Kasumi-1 (cell line): ENCODE measurements at regions not wholly inside any gene's neighbourhood (a gene's known extent, or its start where the extent isn't known, plus 50 kb on each side); places are given as distances from the start of the nearest gene placed in this dataset.

ENCODE experiments used
- DNase-seq, 2 experiments: peaks; one replicate each; lab custom pipeline; 2025; lab: John Stamatoyannopoulos, UW

- peak; percentile 72 to 81 for DNase-seq
These were observed 57.3 kb upstream of the CCL1 start for GRCh38 chr17:34420254-34420766.

DNA sequence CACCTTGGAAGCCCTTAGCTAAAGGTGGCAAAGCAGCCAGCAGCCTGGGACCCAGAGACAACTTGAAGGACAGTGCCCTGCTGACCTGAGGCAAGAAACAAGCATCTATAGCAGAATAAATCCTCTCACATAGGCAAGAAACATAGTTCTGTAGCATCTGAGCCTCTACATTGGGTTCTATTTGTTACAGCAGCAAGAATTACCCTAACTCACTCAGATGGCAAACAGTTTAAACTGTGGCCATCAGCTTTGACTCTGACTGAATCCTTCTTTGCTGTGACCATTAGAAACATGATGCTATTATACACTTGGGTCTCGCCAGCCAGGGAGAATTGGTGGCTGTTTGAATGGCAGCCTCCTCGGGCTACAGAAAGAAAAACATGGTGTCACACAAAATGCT lies 53.1 kb upstream of the CCL1 start:
- no peak for DNase-seq

DNA sequence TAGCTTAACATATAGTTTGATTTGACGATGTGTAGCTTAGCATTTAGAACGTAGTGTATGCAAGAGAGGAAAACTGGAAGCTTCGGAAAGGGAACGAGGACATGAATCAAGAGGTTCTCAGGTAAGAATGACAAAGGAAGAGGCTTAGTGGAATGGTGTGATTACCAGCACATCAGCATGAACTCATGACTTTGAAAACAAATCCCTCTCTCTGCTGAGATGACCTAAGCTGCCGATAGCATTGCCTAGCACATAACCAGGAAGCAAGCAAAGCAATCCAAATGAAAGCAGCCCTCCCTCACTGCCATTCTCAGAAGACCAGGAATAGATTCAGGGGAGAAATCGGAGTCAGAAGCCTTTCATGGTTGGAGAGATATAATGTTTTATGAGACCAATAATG lies 51.3 kb upstream of the CCL1 start:
- no peak for DNase-seq

DNA sequence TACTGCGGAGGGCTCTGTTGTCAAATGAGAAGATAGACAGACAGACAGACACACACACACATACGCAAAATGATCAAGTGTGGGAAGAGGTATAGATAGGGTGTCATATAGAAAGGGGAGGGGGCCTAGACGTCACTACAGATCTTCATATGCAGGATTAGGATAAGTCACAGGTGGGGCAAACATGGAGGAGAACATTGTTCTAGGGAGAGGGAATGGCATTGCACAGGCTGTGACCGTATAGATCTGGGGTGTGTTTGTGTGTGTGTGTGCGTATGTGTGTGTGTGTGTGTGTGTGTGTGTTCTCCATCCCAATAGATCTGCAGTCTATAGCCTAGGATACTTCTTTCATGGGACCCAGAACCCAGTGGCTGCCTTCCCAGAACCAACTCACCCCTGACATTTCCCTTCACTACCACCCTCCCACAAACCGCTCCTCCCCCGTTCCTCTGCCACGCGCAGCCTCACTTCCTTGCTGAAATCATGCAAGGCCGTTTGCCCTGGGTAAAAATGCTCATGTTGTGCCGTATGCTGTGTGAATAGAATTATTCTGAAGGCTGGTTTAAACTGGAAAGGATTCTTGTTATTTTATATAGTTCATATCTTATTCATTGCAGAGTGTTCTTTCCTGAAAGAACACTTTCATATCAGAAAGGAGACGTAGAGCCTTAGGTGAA lies 50.5 kb upstream of the CCL1 start:
- DNase-seq = no peak

- no peak for DNase-seq
These were observed 50.0 kb upstream of the CCL1 start for GRCh38 chr17:34412965-34413441.
